RKO (cell line): ENCODE measurements at regions not wholly inside any gene's neighbourhood (a gene's known extent, or its start where the extent isn't known, plus 50 kb on each side); places are given as distances from the start of the nearest gene placed in this dataset.

ENCODE experiments used
- DNase-seq: peaks from one replicate; pipeline ENCODE4 v3.0.0-alpha.2; 2016; ENCODE audit warnings: low spot score

GRCh38 chr11:26777372-26777808, 55.5 kb upstream of the SLC5A12 start:
- DNase-seq = no peak

GRCh38 chr11:26778000-26778757, 56.3 kb upstream of the SLC5A12 start:
- DNase-seq = peak; percentile 31

DNA sequence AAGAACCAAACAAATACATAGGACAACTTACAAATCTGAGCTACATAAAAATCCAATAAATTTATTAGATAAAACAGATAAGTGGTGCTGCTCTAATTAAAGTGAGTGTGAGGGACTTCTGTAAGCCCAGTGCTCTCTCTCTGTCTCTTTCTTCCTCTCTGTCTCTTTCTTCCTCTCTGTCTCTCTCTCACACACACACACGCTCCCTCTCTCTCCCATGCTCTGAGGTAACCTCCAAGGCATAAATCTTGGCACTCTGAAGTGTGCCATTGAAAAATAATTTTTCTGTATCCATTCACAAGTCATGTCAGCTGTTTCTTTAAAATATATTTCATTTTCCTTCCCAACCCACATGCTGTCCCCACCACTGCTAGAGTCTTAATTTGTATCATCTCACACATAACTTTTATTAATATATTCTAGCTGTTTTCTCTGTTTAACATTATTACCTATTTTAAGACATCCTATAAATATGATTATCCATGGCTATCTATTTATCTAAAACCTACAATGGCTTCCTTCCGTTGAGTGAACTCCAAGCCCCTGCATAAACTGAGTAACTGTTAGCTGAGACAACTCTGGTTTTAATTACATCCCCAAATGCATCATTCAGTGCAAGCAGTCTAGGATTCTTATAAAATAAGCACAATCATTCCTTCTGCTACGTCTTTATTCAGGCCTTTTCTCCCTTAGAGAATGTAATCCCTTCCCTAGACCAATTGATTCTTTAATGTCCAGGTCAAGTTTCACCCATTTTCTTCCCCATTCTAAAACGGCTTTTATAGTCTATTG, 57.4 kb upstream of the SLC5A12 start:
- no peak for DNase-seq

DNA sequence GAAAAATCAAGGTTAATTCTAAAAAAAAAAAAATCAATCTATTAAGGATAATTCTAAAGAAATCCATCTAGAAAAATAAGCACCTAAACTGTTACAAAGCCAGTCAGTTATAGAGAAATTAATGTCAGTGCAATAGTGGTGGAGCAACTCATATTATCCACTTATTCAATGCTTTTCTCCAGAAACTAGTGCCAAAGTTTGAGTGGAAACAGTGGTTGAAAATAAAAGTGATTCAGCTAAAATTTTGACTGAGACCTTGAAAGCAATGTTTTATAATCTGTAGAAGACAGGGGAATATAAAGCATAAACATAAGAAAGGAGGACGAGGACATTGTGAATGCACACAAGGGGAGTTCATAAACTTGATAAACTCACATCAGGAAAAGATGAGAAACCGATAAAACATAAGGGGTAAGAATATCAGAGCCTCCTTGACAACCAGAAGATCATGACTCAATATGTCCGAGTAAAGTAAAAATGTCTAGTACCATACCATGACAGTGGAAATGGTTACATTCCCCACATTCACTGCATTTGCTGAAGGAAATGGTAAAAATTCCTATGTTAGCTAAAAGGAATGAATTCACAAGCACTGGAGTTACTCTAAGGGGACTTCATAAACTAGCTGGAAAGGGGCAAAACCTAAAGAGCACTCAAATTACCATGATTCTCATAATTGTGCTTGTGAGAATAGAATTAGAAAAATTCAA, 58.7 kb upstream of the SLC5A12 start:
- DNase-seq = no peak

DNA sequence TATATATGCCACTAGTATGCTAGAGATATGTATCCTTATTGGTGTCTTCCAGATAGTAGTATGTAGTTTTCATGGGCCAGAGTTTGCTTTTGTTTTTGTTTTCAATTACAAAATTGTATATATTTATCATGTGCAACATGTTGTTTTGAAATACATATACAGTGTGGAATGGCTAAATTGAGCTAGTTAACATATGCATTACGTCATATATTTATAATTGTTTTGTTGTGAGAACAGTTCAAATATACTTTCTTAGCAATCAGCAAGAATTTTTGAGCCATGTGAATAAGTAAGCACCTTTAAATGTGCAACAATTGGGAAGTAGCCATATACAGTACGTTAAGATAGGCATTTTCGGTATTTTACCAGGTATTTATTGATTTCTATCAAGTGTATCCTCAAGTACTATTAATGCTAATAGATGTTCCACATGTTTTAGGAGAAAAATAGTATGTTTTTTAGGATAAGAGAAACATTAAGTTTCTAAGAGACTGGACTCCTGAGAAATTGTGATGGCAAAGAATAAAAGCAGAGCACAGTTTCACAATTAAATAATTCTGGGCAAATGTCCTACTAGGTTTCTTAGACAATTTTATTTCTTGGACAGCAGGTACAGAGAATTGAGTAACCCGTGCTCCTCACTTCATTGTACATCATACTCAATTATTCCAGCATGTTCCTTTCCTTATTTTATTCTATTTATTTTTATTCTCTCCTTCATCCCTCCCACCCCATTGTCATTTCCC, 60.5 kb upstream of the SLC5A12 start:
- no peak for DNase-seq

- DNase-seq = no peak
These were observed 62.1 kb upstream of the SLC5A12 start for GRCh38 chr11:26783997-26784396.

DNA sequence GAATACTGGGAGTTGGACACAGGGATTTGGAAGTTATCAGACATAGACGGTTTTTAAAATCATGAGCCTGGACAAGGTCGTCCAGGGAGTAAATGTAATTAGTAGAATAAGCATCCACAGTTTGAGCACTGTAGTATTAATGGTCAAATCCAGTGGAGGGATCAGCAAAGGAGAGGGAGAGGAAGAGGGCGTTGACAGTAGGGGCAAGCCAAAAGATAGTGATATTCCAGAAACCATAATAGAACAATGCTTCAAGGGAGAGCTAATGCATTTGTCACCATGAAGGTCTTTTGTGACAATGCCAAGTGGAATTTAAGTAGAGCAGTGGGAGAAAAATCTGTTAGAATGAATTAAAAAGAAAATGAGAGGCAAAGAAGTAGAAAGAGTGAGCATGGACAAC, 68.9 kb upstream of the SLC5A12 start:
- DNase-seq = no peak

GRCh38 chr11:26792941-26793340, 71.1 kb upstream of the SLC5A12 start:
- DNase-seq = no peak

- no peak for DNase-seq
These were observed 71.6 kb upstream of the SLC5A12 start for GRCh38 chr11:26793487-26793886.

GRCh38 chr11:26801601-26802000, 79.7 kb upstream of the SLC5A12 start:
- DNase-seq = no peak

DNA sequence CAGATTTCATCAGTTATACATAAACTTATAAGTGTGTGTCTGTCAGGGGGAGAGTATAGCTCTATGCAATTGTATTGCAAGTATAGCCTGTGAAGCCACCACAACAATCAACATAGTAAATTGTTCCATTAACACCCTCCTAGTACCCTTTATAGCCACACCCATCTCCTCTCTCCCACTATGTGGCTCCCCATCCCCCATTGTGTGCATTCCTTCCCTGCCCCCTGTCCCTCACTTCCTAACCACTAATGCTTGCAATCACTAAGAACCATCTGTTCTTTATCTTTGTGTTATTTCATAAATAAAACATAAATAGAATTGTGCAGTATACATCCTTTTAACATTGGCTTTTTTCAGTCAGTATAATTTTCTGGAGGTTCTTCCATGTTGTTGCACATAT, 83.1 kb upstream of the SLC5A12 start:
- no peak for DNase-seq

DNA sequence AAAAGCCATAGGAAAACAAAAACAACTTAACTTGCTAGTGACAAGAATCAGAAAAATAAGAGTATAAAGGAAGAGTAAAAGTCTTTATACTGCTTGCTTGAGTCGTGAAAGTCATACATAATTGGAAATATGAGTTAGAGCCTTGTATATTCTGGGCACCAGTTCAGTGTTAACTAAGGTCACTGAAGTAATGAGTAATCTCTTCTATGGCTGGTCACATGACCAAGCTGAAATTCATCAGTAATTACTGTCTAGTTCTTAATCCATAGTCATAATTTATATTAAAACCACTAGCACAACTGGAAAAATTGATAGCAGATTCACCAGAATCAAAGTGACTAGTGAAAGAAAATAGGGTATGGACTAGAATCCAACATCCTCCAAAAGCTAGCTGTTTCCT, 84.4 kb upstream of the SLC5A12 start:
- peak; percentile 10 for DNase-seq

GRCh38 chr11:26820739-26821138, 98.9 kb upstream of the SLC5A12 start:
- DNase-seq = no peak

GRCh38 chr11:26823963-26824362, 102.1 kb upstream of the SLC5A12 start:
- DNase-seq = no peak

GRCh38 chr11:26827567-26828081, 105.8 kb upstream of the SLC5A12 start:
- DNase-seq = no peak

DNA sequence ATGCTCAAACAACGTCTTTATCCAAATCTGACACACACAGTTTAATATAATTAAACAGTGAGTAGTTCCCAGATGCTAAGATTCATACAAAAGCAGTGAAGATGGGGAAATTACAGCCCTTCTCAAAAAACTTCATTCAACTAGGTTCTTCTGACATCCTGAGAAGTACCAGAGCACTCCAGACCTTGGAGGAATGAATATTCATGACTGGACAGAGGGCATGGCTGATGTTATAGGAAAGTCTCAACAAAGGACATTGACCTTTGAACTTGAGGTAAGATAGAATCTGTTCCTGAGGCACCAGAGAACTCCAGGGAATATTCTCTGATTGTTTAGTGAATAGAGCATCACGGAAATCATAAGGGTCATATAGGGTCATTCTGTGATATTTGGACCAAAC, 106.4 kb upstream of the SLC5A12 start:
- DNase-seq = no peak

DNA sequence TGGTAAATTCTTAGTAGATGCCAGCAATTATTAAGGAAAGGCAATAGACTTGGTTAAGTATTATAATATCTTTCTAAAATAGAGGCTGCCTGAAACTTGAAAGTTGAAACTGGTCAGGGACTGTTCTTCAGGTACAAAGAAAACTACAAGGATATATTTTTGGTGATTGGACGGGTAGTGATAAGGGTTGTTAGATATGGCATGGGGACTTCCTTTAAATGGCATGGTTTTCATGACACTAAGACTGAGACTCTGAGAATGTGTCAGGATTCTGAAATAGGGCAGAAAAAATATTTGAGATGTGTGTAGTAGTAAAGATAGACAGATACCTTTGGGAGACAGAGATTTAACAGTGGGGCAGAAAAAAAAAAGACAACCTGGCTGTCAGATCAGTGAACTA, 108.4 kb upstream of the SLC5A12 start:
- no peak for DNase-seq

- no peak for DNase-seq
These were observed 108.9 kb upstream of the SLC5A12 start for GRCh38 chr11:26830757-26831156.

DNA sequence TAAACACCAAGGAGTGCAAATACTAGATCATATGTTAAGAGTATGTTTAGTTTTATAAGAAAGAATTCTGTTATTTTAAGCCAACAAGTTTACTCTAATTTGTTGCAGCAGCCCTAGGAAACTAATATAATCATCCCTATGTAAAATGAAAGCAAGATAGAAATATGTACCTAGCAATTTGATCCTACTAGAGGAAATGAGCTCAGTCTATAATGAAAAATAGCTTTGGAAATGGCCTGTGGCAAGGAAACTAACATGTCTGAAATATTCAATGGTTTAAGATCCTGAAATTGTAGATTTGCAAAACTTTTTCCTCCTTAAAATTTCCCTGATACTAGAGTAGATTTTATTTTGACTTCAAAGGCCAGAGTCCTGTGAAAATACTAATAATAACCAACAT, 112.7 kb upstream of the SLC5A12 start:
- no peak for DNase-seq

GRCh38 chr11:26835611-26836010, 113.8 kb upstream of the SLC5A12 start:
- DNase-seq = no peak

GRCh38 chr11:26837154-26837553, 115.3 kb upstream of the SLC5A12 start:
- DNase-seq = no peak
